Neural cell (in vitro differentiated cells): ENCODE measurements at regions not wholly inside any gene's neighbourhood (a gene's known extent, or its start where the extent isn't known, plus 50 kb on each side); places are given as distances from the start of the nearest gene placed in this dataset.

ENCODE experiments used
- EP300 ChIP-seq: fragments of 450-650 bp; conservative IDR thresholded peaks from 2 replicates; pipeline ENCODE4 v1.6.1; 2014; ENCODE audit warnings: antibody characterized with exemption, mild to moderate bottlenecking, moderate library complexity; ENCODE audit not compliant: poor library complexity, severe bottlenecking
- EZH2 ChIP-seq: fragments of 200-600, 300-800 bp; shearing (Covaris generic), sonication (generic); IDR thresholded peaks from 2 replicates; pipeline ENCODE4 v1.6.1; 2014; ENCODE audit warnings: antibody characterized with exemption, low read length, borderline replicate concordance, mild to moderate bottlenecking; ENCODE audit not compliant: insufficient read depth, poor library complexity, severe bottlenecking
- MXI1 ChIP-seq: fragments of 450-650 bp; conservative IDR thresholded peaks from 2 replicates; pipeline ENCODE4 v1.6.1; 2014; ENCODE audit warnings: antibody characterized with exemption, mild to moderate bottlenecking; ENCODE audit not compliant: poor library complexity, severe bottlenecking
- POLR2AphosphoS5 ChIP-seq: IDR thresholded peaks from 2 replicates; pipeline ENCODE4 v1.6.1; 2012
- SMC3 ChIP-seq: fragments of 450-650 bp; conservative IDR thresholded peaks from 2 replicates; pipeline ENCODE4 v1.6.1; 2014; ENCODE audit warnings: antibody characterized with exemption, mild to moderate bottlenecking, moderate library complexity; ENCODE audit not compliant: poor library complexity
- TAF1 ChIP-seq: IDR thresholded peaks from 2 replicates; pipeline ENCODE4 v1.6.1; 2012; ENCODE audit warnings: low read depth
- TF ChIP-seq, protein P1 (sequence below): fragments of 450-650 bp; IDR thresholded peaks from 2 replicates; pipeline ENCODE4 v1.5.1; 2014; ENCODE audit warnings: antibody characterized with exemption, mild to moderate bottlenecking, moderate library complexity; ENCODE audit not compliant: poor library complexity, severe bottlenecking
- TF ChIP-seq, protein P2 (sequence below): IDR thresholded peaks from 2 replicates; pipeline ENCODE4 v1.6.1; 2012; ENCODE audit warnings: borderline replicate concordance

DNA sequence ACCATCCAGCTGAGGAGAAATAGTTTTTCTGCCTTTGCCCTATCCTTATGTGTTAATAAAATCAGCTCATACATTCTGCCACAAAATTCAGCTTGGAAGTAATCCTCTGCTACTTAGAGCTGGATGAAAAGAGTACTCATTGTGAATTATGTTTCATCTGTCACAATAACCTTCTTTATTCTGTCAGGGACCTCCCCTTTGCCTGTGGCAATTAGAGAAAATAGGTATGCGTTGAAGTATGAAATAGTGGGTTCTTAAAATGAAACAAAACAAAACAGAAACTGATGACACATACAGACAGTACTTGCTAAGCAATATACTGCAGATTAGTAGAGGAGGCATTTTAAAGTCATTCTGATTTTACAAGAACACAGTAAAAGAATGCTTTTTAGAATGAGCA, 578.5 kb downstream of the USP25 start:
- TF ChIP-seq, protein P1, sequence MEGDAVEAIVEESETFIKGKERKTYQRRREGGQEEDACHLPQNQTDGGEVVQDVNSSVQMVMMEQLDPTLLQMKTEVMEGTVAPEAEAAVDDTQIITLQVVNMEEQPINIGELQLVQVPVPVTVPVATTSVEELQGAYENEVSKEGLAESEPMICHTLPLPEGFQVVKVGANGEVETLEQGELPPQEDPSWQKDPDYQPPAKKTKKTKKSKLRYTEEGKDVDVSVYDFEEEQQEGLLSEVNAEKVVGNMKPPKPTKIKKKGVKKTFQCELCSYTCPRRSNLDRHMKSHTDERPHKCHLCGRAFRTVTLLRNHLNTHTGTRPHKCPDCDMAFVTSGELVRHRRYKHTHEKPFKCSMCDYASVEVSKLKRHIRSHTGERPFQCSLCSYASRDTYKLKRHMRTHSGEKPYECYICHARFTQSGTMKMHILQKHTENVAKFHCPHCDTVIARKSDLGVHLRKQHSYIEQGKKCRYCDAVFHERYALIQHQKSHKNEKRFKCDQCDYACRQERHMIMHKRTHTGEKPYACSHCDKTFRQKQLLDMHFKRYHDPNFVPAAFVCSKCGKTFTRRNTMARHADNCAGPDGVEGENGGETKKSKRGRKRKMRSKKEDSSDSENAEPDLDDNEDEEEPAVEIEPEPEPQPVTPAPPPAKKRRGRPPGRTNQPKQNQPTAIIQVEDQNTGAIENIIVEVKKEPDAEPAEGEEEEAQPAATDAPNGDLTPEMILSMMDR: no peak
- no peak for TF ChIP-seq SMC3
- TF ChIP-seq TAF1: no peak
- TF ChIP-seq, protein P2, sequence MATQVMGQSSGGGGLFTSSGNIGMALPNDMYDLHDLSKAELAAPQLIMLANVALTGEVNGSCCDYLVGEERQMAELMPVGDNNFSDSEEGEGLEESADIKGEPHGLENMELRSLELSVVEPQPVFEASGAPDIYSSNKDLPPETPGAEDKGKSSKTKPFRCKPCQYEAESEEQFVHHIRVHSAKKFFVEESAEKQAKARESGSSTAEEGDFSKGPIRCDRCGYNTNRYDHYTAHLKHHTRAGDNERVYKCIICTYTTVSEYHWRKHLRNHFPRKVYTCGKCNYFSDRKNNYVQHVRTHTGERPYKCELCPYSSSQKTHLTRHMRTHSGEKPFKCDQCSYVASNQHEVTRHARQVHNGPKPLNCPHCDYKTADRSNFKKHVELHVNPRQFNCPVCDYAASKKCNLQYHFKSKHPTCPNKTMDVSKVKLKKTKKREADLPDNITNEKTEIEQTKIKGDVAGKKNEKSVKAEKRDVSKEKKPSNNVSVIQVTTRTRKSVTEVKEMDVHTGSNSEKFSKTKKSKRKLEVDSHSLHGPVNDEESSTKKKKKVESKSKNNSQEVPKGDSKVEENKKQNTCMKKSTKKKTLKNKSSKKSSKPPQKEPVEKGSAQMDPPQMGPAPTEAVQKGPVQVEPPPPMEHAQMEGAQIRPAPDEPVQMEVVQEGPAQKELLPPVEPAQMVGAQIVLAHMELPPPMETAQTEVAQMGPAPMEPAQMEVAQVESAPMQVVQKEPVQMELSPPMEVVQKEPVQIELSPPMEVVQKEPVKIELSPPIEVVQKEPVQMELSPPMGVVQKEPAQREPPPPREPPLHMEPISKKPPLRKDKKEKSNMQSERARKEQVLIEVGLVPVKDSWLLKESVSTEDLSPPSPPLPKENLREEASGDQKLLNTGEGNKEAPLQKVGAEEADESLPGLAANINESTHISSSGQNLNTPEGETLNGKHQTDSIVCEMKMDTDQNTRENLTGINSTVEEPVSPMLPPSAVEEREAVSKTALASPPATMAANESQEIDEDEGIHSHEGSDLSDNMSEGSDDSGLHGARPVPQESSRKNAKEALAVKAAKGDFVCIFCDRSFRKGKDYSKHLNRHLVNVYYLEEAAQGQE: no peak
- no peak for TF ChIP-seq POLR2AphosphoS5
- peak; percentile 20 for TF ChIP-seq EP300
- TF ChIP-seq EZH2: no peak
- TF ChIP-seq MXI1: no peak
